ENCODE measurements at regions not wholly inside any gene's neighbourhood (a gene's known extent, or its start where the extent isn't known, plus 50 kb on each side); places are given as distances from the start of the nearest gene placed in this dataset.

- no peak for DNase-seq
These were observed 530.3 kb downstream of the TCERG1L start for GRCh38 chr10:130781206-130781605.

DNA sequence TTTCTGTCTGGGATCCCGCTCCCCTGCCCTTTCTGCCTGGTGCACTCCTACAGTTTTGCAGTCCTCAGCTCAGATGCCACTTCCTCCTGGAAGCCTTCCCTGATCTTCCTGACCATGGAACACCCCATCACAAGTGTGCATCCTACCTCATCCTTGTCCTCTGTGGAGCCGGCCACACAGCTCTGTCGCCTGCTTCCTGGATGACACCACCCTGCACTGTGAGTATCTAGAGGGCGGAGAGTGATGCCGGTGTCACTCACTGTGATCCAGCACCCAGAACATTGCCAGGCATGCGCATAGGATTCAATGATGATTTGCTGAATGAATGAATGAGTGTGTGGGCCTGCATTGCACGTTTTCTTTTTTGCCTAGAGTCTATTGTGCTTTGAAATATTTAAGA is 529.9 kb downstream of the TCERG1L start:
- DNase-seq = no peak

- DNase-seq = no peak
These were observed 529.1 kb downstream of the TCERG1L start for GRCh38 chr10:130782467-130782866.

- no peak for DNase-seq
These were observed 527.2 kb downstream of the TCERG1L start for GRCh38 chr10:130784326-130784725.

- DNase-seq = no peak
These were observed 525.1 kb downstream of the TCERG1L start for GRCh38 chr10:130786365-130786966.

DNA sequence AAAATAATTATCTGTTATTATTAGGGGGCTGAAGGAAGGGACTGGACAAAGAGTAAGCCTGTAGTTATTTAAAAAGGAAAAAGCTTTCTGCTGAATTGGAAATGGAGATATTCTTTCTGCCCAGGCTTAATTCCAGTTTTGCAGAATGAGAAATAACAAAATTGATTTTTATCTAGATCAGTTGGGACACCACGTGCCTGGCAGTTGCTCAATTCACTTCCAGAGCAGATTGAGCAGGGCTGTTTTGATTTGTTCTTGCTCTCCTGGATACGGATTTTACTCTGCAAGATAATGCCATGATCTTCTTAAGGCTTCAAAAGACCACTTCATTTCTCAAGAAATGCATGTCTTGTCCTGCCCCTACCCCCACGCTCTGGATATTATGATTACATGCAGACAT is 524.3 kb downstream of the TCERG1L start:
- DNase-seq = no peak

DNA sequence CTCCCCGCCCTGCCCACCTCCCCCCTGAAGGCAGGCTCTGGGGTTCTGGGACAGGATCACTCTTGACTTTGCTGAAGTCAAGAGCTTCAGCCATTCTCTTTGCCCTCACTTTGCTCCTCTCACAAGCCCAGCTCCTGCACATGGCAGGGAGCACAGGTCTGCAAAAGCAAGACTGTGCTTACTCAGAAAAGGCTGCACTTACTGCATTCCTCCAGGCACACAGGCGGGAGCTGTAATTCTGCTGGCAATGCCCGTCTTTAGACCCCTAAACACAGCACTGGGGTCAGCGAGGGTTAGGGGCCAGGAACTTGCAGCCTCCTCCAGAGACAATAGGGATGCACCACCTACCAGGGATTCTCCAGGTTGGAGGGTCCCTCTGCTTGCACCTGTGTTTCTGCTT is 523.7 kb downstream of the TCERG1L start:
- no peak for DNase-seq

- no peak for DNase-seq
These were observed 521.2 kb downstream of the TCERG1L start for GRCh38 chr10:130790339-130790738.

GRCh38 chr10:130792096-130792845 is 519.2 kb downstream of the TCERG1L start:
- DNase-seq = no peak

DNA sequence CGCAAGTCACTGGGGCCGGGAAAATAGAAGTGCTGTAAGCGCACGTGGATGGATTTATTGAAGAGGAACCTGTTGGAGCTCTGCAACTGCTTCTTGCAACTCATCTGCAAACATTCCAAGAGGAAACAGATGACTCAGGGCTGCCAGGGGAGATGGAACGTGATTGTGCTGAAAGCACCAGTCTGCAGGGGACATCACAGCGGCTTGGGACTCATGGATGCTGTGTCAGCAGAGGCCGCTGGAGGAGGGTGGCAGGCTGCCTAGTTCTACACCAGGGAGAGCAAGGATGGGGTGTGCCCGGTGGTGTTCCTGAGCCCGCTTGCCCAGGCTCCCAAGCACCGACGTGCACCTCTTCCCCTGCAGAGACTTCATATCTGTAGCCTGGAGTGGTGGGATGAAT is 515.7 kb downstream of the TCERG1L start:
- DNase-seq = no peak

DNA sequence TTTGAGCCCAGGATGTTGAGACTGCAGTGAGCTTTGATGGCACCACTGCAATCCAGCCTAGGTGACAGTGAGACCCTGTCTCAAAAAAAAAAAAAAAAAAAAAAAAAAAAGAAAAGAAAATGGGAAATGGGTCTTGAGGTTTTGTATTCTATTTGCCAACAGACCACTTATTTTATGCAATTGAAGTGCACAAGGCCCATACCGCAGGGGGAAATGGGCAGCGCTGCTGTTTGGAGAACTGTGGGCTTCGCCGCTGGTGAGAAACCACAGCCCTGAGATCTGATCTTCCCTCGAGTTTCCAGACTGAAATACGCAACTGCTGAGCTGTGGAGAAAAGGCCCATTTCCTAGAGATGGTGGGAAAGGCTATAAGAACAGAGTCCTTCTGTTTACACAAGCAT is 512.0 kb downstream of the TCERG1L start:
- DNase-seq = no peak

DNA sequence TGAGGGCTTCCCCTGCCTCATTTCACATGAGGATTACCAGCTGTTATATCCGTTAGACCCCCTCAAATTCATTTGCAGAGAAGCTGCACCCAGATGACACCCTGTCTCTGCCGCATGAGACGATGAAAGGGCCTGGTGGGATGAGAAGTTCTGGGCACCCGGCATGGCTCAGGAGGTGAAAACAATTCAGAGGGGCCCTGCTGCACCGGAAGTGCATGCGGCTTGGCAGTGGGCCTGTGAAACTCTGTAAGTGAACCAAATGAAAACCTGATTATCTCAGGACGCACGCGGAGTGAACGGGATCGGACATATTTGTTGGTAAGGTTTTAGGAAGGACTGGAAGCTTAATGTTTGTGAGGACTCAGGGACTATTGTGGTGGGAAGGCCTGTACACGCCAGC is 511.2 kb downstream of the TCERG1L start:
- no peak for DNase-seq

DNA sequence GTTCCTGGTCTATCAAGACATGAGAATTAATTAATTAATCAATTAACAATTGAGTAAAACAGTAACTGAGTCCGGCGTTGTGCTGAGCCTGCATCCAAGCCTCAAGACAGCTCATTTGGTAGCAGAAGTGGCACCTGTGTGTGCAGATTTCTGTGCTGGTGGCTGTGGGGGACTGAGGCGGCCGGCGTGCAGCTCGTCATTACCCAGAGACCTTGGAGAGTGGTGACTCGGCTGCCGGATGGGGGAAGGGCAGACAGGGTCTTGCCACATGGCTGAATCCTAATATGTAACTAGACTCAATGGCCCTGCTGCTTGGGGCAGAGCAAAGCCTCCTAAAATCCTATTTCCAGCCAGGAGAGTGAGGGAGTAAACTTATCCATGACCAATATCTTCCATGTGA is 510.2 kb downstream of the TCERG1L start:
- no peak for DNase-seq

- no peak for DNase-seq
These were observed 509.7 kb downstream of the TCERG1L start for GRCh38 chr10:130801784-130802183.

DNA sequence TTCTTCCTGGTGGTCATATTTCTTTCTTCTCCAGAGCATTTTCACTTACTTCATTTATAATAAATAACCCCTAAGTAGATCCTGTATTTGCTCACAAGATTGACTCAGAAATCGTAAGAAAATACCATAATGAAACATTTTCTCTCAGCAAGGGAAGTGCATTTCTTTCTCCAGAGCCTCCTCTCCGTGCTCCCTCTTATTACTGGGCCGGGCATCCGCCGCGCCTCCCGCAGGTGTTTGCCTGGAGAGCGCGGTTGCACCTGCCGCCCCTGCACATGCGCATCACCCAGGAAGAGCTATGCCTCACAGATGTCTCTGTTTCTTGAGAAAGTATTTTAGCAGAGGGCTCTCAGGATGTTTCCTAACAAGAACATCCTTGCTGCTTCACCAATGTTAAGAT is 509.2 kb downstream of the TCERG1L start:
- DNase-seq = no peak

DNA sequence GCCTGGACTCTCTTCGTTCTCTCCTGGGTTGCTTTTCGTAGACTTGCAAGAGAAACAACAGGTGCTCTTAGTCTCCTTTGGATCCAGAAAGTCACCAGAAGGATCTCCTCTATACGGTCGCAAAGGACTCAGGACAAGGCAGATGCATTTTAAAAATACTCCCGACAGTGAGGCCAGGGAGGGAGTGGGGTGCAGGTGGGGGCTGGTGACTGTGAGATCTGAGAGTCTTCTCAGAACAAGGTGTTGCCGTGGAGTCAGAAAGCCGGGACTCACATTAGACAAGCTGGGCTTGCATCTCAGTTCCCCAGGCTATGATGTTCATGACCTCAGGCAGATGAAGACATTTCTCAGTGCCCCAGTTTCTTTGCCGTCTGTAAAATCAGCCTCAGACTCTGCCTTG is 507.2 kb downstream of the TCERG1L start:
- no peak for DNase-seq

- DNase-seq = no peak
These were observed 506.5 kb downstream of the TCERG1L start for GRCh38 chr10:130804778-130805634.

DNA sequence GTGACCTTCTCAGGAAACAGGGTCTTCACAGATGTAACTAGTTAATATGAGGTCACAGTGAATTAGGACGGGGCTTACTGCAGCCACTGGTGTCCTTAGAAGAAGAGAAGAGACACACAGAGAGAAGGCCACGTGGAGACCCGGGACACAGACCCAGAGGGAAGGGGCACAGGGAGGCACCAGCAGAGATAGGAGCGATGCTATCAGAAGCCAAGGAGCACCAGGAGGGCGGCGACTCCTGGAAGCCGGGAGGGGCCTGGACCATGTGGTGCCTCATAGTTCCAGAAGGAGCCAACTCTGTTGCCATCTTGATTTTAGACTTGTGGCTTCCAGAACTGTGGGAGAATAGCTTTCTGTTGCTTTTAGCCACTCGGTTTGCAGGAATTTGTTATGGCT is 505.9 kb downstream of the TCERG1L start:
- DNase-seq = no peak

GRCh38 chr10:130806426-130806825 is 505.1 kb downstream of the TCERG1L start:
- DNase-seq = no peak

GRCh38 chr10:130807096-130807495 is 504.4 kb downstream of the TCERG1L start:
- DNase-seq = no peak

DNA sequence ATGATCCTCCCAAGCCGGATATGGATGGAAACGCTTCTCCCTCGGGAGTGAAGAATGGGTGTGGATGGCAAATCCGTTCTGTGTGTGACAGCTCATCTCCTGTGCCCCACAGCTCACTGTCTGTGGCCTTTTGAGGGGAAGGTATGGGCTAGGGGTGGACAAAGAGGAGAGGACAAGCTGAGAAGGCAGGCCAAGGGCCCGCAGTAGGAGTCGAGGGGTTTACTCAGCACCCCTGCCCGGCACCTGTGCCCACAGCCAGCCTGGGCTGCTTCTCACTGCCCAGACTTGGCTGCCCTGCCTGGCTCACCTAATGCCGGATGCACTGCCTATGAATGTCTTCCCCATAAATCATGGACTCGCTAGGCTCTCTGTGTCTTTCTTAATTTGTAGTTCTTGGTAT is 503.8 kb downstream of the TCERG1L start:
- DNase-seq = no peak

DNA sequence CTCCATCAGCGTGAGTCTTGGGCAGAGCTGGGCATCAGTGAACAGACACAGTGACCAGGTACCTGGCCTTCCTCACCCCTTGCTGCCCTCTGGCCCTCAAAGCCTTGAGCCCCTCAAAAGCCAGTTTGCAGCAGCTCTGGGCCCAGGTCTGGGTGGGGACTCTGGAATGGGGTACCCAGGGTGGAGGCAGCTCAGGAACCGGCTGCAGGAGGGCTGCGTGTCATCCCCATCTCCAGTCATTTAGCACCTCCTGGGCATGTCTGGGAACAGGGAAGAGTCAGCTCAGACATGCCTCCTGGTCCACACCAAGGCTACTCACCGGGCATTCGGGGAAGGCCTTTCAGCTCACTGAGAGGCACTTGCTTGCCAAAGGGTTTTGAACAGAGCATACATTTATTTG is 503.3 kb downstream of the TCERG1L start:
- DNase-seq = no peak

DNA sequence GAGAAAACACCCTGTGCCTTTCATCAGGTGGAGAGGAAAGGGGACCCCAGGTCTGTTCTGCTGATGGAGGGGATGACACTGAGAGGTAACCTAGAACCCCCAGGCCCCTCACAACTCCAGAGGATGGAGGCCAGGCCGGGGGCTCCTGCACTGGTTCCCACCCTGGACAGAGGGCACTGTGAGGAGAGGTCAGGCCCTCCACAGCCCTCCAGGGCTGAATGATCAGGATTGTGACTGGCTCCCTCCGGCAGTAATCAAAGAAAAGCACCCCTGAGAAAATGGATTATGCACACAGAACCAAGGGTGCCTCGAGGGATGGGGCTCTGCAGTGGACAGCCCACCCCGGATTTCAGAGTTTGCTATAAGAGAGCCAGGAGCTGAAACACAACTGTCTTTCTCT is 502.8 kb downstream of the TCERG1L start:
- DNase-seq = no peak

DNA sequence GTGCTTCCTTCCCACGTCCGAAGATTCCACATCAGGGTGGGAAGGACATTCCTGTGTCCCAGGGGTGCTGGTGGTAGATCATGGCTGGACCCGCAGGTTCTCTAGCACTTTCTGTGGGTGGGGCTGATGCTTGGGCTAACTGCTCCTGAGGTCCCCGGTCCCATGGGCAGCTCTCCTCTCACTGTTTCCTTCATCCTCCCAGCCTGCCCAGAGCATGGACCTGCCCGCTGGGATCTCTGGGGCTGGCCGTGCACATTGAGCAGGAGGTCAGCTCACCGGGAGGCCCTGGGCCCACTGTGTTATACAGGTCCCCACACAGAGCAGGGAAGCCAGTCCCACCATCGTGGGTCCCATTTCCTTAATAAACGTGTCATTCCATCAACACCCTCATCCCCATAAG is 502.3 kb downstream of the TCERG1L start:
- DNase-seq = no peak
